ENCODE measurements at regions not wholly inside any gene's neighbourhood (a gene's known extent, or its start where the extent isn't known, plus 50 kb on each side); places are given as distances from the start of the nearest gene placed in this dataset.
"Not testable (repeated sequence)": the region's sequence is repeated elsewhere in the genome, so short reads cannot be mapped to it uniquely, and the experiment has no call there.

DNA sequence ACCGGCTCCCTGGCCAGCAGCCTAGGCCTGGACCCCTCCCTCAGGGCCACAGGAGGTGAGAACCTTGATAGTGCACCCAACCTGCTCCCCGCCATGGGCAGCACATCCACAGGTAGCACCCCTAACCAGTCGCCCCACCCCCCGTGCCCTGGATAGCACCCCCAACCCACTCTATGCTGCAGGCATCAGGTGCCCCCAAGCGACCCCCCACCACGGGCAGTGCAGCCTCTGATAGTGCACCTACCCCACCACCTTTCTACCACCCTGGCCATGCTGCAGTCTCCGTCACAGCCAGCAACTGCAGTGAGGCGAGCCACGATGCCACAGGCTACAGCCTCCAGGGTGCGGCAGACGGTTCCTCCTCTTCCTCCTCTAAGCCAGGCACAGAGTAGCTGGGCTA, 55.6 kb downstream of the SOWAHC start:
- no peak for DNase-seq (ENCODE audit: low spot score)

DNA sequence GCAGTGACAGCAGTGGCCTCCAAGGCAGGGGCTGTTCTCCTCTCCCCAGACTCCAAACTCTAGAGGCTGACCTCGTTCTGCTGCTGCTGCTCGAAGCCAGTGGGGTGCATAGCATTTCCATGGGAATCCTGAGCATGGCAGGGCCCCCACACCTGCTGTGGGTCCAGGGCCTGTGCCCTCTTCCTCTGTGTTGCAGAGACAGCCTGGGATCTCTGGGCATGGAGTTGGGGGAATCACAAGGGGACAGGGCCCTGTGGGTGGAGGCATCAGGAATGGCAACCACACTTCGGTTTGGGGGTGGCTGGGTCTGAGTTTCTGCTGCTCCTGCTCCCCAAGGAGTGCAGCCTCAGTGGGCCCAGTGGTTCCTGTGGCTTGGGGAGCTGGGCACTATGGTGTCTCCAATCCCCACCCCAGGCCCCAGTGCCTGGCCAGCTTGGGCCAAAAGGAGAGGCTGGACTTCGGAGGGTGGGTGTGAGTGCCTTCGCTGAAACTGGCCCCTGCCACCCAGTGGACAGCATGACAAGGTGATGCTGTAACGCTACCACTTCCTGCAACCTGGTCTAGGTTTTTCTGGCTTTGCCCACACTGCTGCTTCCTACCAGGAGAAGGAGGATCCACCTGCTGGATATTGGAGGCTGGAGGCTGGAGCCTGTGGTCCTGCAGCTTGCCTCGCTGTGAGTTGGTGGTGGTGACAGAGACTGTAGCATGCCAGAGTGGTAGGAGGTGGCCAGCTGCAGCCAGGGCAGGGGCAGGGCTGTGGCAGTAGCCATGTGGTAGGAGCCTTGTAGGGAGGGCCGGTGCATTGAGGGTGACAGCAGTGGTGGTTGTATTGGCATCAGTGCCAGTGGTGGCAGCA, 56.6 kb downstream of the SOWAHC start:
- DNase-seq (ENCODE audit: low spot score) = no peak

DNA sequence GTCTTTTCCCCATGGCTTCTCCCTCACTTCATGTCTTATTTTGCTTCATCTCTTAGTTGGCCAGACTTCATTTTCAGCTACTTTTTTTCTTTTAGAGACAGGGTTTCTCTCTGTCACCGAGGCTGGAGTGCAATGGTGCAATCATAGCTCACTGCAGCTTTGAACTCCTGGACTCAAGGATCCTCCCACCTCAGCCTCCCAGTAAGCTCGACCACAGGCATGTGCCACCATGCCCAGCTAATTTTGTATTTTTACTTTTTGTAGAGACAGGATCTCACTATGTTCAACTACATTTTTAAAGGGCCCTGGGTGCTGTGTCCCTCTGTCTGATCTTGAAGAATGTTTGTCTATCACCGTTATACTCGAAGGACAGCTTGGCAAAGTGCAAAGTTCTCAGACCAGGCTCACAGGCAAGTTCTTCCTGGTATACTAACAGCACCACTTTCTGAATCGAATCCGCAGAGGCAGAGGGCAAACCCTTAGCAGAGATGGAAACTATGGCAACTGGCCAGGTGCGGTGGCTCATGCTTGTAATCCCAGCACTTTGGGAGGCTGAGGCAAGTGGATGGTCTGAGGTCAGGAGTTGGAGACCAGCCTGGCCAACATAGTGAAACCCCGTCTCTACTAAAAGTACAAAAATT, 60.9 kb downstream of the SOWAHC start:
- DNase-seq (ENCODE audit: low spot score) = no peak

DNA sequence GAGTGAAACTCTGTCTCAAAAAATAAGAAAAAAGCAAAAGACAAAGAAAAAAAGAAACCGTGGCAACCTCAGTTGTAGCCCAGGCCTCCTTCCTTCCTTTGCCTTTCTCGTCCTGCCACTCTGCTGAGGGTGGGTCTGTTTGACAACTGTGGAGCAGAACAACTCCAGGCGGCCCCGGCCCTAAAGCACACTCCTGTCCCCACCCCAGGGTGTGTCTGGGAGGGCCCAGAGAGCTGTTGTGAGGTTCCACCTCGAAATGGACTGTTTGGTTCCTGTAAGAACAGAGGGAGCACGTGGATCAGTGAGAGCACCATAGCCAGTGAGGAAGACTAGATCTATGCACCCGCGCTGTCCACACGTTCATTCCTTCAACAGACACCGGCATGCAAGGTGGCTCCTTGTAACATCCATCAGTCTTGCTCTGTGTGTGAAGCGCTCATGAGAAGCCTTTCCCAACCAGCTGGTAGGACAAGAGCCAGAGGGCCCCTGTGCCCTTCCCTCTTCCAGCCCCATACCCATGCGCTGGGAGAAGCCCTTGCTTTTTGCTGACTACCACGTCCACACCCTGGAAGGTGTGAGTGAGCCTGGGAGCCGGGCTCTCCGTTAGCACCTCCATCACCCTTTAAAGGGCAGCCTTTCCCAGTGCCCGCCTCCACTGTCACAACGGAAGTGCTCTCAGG, 61.6 kb downstream of the SOWAHC start:
- no peak for DNase-seq (ENCODE audit: low spot score)

DNA sequence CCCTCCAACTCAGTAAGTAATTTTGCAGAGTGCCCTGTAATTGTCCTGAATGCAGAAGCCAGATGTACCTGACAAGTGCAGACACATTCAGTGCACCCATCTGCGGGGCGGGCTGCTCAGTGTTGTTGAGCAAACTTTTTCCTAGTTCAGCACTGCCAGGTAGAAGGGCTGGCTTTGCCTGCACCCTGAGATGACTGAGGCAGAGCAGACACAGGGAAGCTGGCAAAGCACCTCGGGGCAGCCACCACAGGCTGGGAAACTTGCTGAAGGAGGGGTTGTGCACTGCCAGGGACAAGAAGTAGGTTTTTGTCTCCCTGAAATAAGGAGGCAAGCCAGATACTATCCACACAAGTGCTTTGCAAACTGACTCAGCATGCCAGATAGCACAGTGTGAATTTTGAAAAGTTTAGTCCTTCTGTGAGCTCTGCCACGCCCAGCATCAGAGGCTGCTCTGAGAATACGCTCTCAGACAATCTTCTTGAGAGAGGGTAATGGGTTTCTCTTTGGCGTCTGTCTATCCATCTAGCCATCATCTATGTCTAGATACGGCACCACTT, 62.3 kb downstream of the SOWAHC start:
- no peak for DNase-seq (ENCODE audit: low spot score)

DNA sequence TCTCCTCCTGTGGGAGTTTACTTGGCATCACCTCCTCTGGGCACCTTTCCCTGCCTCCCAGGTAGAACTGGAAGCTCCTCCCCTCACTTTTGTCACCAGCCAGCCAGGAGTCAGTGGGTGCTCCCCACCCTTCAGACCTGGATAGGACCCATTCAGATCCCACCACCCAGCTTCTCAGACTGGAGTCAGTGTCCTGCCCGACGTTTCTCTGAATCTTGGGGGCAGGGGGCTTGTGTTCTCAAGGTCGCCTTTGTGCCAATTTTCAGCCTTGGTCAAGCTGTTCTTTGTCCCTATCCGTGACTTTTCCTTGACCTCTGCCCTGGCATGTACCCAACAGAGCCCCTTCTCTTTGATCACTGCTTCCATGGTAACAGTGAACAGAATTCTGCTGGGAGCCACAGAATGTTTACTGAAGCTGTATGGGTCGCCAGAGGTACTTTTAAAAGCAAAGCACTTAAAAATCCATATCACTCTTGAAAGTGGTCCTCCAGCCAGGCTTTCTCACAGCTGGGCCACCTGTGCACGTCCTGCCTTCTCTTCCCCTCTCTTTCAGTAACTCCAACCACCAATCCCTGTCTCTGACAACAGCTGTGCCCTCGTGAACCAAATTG, 63.1 kb downstream of the SOWAHC start:
- not testable (repeated sequence) for DNase-seq (ENCODE audit: low spot score)

DNA sequence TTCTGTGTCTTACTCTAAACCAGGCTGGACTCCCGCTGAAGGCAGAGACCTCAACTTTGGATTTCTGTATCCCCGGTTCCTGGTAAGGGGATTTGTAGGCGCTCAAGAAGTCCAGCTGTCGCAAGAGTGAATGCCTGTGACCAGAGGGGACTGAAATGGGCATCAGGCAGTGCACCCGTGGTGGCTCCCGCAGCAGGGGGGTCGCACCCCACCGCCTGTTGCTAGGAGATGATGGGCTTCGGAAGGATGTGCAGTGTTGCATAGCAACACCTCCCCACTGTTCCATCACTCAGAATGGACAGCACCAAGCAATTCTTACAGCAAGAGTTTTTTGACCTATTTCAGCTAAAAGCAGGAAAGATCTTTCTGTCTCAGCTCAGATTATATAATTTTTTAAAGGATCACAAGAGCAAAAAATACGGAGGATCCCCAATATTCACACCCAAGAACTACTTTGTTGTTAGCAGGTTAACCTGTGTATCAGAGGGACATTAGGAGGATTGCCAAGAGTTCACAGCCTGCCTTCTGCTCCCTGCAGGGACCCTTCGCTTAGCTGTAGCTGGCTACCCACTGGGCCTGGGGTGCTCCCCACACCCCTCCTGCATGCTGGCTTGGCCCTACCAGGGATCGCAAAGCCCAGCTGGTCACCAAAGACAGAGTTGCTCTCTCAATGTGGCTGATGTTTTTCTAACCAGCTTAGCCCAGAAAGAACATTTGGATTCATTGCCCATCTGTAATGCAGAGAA, 63.8 kb downstream of the SOWAHC start:
- no peak for DNase-seq (ENCODE audit: low spot score)

DNA sequence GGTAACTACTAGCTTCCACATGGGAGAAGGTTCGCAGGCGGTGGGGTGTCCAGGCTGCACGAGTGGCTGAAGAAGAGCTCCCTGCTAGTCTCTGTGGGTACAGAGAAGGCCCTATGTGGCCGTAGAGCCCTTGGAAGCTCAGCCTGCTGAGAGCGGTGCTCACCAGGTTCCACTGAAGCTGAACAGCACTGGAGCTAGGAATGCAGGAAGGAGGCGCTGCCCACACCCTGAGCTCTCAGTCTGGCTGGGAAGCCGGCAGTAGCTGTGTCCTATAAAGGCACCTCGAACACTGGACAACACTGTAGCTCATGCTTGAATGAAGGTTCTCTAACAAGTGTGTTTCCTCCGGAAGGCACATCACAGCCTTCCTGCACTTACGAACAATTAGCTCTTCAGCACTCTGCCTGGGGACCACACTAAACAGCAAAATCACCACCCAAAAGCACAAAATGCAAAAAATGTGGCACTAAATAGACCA, 64.6 kb downstream of the SOWAHC start:
- DNase-seq (ENCODE audit: low spot score) = not testable (repeated sequence)

DNA sequence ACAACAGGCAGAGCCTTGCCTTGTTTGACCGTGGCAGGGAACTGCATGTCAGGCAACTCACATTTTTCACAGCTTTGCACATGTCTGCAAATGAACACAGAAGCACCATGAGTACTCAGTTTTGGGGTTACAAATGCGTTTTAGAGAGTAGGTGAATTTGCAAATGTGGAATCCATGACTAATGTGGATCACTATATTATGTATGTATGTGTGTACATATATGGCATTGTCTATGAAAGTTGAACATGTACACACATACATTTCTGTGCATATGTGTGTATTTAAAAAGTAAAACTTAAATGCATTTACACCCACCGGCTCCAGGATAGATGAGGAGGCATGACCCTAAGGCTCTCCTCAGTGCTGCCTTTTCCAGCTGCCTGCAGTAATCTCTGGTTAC, 65.1 kb downstream of the SOWAHC start:
- no peak for DNase-seq (ENCODE audit: low spot score)

DNA sequence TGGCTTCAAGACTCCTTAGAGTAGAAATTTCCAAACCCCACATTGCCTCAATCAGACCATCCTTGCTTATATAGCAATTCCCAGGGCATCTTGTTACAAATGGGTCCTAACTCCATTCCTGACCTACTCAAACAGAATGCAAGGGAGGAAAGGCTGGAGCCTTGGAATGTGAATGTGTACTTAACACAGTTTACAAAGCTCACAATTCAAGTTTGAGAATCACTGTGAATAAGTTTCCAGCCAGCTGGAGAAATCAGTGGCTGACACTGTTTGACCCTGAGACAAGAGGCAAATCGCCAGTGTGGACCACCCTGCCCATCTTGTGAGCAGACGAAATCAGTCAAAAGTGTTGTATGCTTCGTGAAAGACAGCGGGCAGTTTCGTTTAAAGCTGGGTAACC, 65.5 kb downstream of the SOWAHC start:
- no peak for DNase-seq (ENCODE audit: low spot score)

DNA sequence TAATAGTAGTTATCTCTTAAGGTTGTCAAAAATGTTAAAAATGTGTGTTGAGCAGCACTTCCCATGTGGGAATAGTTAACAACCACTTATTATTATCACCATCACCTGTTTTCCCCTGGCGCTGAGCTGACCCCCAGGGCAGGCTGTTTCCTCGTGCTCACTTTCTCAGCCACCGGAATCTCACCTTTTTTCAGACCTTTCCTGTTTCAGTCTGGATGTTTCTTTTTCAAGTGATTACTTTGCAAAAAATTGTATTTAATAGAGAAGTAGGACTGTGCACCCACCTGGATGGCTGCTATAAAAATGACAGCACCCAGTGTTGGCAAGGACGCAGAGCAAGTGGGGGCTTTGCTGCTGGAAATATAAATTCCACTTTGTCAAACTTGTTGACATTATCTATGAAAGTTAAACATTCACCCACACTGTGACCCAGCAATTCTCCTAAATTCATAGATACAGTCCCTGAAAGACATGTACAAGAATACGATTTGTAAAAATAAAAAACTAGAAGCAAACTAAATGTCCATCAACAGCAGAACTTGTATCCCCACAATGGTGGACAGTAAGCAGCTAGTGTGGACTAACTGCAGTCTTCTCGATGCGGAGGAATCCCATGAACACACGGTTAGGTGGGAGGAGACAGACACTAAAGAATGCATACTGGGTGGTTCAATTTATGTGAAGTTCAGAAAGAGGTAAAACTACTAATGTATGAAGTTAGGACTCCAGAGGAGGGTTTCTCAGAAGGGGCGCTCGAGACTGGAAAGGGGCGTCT, 66.5 kb downstream of the SOWAHC start:
- no peak for DNase-seq (ENCODE audit: low spot score)

DNA sequence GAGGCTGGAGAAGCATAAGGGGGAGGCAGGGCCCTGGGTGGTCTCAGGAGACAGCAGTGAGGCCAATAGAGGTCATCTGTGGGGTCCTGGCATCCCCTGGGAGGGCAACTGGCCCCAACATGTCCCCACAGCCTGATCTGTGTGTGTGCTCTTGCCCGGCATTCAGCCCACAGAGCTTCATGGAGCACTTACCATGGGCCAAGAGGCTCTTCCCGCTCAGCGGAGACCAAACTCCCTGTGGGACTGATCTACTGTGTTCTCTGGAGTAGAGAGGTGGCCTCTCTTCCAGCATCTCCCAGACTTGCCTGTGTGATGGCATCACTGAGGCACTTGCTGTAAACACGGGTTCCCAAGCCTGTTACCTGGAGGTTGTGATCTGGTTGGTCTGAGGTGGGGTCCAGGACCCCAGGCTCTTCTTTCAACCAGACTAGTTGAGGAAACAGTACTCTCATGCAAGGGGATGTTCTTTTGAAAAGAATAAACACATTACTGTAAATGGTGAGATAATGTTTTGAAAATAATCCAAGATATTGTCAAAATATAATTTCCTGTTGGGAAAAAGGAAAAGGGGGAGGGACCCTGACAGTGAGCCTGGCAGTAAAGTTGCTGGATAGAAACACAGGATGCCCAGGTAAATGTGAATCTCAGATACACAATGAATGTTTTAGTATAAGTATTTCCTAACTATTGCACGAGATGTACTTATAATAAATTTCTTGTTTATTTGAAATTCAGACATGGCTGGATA, 67.6 kb downstream of the SOWAHC start:
- no peak for DNase-seq (ENCODE audit: low spot score)

DNA sequence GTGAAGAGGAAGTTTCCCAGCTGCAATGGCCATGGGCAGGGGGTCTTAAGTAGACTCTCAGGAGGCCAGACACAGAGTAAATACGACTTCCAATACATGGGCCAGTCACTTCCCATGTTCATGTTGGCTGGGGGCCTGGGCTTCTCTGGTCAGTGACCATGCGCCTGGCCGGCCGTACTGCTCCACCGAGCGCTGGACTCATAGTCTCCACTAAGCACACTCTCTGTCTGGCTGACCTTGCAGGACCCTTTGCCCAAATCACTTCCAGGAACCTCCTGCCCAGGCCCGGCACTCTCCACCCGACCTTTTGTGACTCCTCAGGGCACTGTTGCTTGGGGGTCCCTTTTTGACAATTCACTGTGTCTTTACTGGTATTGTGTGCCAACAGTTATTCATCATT, 69.3 kb downstream of the SOWAHC start:
- DNase-seq (ENCODE audit: low spot score) = no peak

DNA sequence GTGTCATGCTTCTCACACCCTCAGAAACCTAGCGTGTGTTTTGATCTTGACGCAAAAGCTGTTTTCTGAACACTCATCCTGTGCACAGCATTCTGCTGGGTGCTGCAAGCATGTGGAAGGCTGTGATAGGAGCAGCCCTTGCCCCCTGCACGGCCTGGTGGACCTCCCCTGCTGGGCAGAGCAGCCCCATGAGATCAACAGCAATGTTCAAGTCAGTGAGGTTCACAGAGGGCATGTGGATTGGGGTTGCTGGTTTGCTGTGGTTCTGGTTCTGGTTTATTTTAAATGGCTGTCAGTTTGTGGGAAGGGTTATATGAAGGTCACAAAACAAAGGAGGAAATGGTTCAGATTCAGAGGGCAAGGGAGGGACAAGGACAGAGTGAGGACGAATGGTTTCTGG, 71.3 kb downstream of the SOWAHC start:
- DNase-seq (ENCODE audit: low spot score) = no peak

DNA sequence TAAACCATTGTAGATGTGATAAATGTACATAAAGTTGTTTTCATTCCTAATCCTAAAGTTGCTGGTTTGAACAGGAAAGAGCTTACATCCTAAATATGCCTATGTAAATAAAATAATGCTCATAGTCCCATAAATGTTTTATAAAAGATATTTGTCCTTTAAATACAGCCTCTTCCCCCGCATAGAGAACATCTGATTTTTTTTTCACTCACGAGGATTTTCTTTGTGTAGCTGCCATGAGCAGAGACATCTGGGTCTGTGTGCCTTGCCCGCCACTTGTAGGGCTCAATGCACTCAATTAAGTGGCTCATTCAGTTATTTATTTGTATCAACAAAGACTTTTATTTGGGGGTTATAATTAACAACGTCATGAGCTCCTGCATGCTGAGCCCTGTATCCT, 72.8 kb downstream of the SOWAHC start:
- DNase-seq (ENCODE audit: low spot score) = no peak

DNA sequence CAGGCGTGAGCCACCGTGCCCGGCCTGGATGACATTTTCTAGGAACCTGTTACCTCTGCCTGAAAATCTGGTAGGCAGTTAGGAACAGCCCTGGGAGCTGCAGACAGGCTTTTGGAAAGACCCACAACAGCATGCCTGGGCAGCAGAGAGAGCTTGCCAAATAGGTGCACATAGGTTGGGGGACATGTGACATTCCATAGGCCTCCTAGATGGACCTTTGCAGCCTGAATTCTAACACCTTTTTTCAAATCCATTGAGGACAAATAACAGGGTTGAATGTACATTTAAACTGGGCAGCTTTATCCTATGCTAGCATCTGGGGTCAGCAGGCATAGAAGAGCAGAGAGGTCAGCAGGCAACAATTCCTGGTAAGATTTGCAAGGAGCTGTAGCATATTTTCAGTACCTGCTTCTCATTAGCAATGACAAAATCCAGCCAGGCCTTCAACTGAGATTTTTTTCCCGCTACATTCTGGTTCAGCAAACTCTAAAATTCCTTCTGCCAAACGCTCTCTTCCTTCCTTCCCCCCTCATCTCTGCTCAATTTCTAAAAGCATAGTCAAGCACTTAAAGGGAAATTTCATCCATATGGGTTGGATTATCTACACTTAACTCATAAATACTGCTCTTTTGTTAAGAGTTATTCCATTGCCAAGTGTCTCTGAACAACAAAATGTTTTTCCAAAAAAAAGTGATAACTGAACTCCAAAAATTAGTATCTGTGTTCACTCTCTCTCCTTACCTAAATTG, 75.2 kb downstream of the SOWAHC start:
- no peak for DNase-seq (ENCODE audit: low spot score)

DNA sequence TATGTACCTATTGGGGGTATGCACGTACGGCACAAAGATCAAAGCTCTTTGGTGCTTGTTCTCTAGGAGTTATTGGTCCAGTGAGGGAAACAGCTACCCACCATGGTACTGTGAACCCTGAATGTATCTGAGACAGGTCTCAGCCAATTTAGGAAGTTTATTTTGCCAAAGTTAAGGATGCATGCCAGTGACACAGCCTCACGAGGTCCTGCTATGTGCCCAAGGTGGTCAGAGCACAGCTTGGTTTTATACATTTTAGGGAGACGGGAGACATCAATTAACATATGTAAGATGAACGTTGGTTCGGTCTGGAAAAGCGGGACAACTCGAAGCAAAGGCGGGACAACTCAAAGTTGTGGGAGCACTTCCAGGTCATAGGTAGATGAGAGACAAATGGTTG, 75.8 kb downstream of the SOWAHC start:
- no peak for DNase-seq (ENCODE audit: low spot score)

DNA sequence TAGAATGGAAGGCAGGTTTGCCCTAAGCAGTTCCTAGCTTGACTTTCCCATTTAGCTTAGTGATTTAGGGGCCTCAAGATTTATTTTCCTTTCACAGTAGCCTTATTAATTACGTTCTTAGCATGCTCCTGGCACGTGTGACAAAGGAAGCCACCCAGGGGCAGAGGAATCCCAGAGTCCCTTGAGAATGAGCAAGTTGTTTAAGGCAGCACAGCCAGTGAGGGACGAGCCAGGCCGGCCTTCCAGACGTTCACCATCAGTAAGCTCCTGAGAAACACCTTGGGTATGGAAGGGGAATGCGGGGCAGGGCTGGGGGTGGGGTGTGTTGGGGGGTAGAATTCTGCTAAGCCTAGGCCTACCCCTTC, 76.3 kb downstream of the SOWAHC start:
- no peak for DNase-seq (ENCODE audit: low spot score)

DNA sequence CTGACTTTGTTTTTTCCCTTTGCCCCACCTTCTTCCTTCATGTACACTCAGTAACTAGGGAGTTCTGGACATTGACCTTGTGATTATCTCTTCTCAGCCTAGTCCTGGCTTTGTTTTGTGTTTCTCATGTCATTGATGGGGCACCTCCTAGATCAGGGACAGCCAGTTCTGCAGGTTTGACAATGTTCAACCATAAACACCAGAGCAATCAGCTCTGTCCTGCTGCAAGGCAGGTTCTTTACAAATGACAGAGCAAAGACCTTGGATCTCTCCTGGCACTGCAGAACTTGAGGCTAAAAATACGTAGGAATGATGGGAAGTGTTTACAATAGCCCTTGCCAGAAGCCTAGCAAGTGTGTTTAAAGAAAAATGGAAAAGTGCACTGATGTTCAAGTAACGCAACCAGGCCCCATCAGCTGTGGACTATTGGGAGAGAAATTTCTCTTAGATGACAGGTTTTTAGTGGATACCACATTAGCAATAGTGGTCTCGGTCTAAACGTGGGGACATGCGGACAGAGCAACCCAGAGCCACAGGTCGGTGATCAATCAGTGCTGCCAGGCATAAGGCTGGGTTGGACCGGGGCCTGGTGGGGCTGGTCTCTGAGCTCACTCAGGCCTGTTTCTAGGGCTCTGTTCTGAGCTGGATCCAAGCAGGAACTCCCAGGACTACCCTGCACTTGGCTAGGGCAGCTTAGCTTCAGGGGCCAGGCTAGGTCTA, 76.8 kb downstream of the SOWAHC start:
- DNase-seq (ENCODE audit: low spot score) = no peak
